SK-N-SH treated with all-trans-retinoic acid at 6 μM for 48 hours (cell line): ENCODE measurements at regions not wholly inside any gene's neighbourhood (a gene's known extent, or its start where the extent isn't known, plus 50 kb on each side); places are given as distances from the start of the nearest gene placed in this dataset.

Source experiments
- ATAC-seq: fragments of 200-7000 bp; cut with Tn5 transposase; 3 replicates; pipeline ENCODE4 v1.9.1; 2020; ENCODE audit warnings: mild to moderate bottlenecking, moderate library complexity
- ARNTL ChIP-seq: fragments of 450-650 bp; formaldehyde crosslinking; IDR thresholded peaks from 2 replicates; pipeline ENCODE4 v1.5.0; 2020; ENCODE audit warnings: low read depth, mild to moderate bottlenecking, moderate library complexity, borderline replicate concordance
- CREB5 ChIP-seq: fragments of 250-450 bp; sonication (Bioruptor Pico); IDR thresholded peaks from 2 replicates; pipeline ENCODE4 v1.5.1; 2020; ENCODE audit warnings: low read depth, mild to moderate bottlenecking, moderate library complexity
- CSDC2 ChIP-seq: fragments of 250-450 bp; sonication (Bioruptor Pico); IDR thresholded peaks from 2 replicates; pipeline ENCODE4 v1.5.0; 2020; ENCODE audit warnings: mild to moderate bottlenecking, moderate library complexity
- CSRNP3 ChIP-seq: fragments of 250-450 bp; sonication (Bioruptor Pico); IDR thresholded peaks from 2 replicates; pipeline ENCODE4 v1.5.1; 2021; ENCODE audit warnings: mild to moderate bottlenecking, moderate library complexity
- ESRRG ChIP-seq: fragments of 250-450 bp; sonication (Bioruptor Pico); IDR thresholded peaks from 2 replicates; pipeline ENCODE4 v1.6.1; 2021; ENCODE audit warnings: mild to moderate bottlenecking
- GLIS3 ChIP-seq: fragments of 250-450 bp; sonication (Bioruptor Pico); IDR thresholded peaks from 2 replicates; pipeline ENCODE4 v1.5.0; 2020; ENCODE audit warnings: mild to moderate bottlenecking, moderate library complexity
- ISL1 ChIP-seq: fragments of 250-450 bp; sonication (Bioruptor Pico); IDR thresholded peaks from 2 replicates; pipeline ENCODE4 v2.1.2; 2022; ENCODE audit warnings: mild to moderate bottlenecking, moderate library complexity
- OSR1 ChIP-seq: fragments of 250-450 bp; sonication (Bioruptor Pico); IDR thresholded peaks from 2 replicates; pipeline ENCODE4 v1.8.0; 2022; ENCODE audit warnings: moderate library complexity, mild to moderate bottlenecking, inconsistent platforms
- RARB ChIP-seq: fragments of 250-450 bp; sonication (Bioruptor Pico); IDR thresholded peaks from 2 replicates; pipeline ENCODE4 v1.8.0; 2021; ENCODE audit warnings: mild to moderate bottlenecking, moderate library complexity
- TCF4 ChIP-seq: fragments of 250-450 bp; sonication (Bioruptor Pico); IDR thresholded peaks from 2 replicates; pipeline ENCODE4 v1.8.0; 2021; ENCODE audit warnings: mild to moderate bottlenecking, moderate library complexity, borderline replicate concordance
- ZC3H10 ChIP-seq: fragments of 250-450 bp; sonication (Bioruptor Pico); IDR thresholded peaks from 2 replicates; pipeline ENCODE4 v1.5.1; 2021; ENCODE audit warnings: mild to moderate bottlenecking, moderate library complexity
- ZFP3 ChIP-seq: fragments of 250-450 bp; sonication (Bioruptor Pico); IDR thresholded peaks from 2 replicates; pipeline ENCODE4 v1.5.0; 2020; ENCODE audit warnings: mild to moderate bottlenecking, moderate library complexity
- ZNF565 ChIP-seq: fragments of 450-650 bp; formaldehyde crosslinking; conservative IDR thresholded peaks from 2 replicates; pipeline ENCODE4 v1.5.0; 2020; ENCODE audit warnings: low read depth, mild to moderate bottlenecking, moderate library complexity
- ZNF70 ChIP-seq: fragments of 450-650 bp; formaldehyde crosslinking; IDR thresholded peaks from 2 replicates; pipeline ENCODE4 v1.5.0; 2020; ENCODE audit warnings: mild to moderate bottlenecking, moderate library complexity
- ZNF8 ChIP-seq: fragments of 450-650 bp; formaldehyde crosslinking; IDR thresholded peaks from 2 replicates; pipeline ENCODE4 v1.5.0; 2020; ENCODE audit warnings: mild to moderate bottlenecking, moderate library complexity
- TF ChIP-seq, protein P1 (sequence below): fragments of 250-450 bp; sonication (Bioruptor Pico); IDR thresholded peaks from 2 replicates; pipeline ENCODE4 v1.8.0; 2021; ENCODE audit warnings: low read depth, mild to moderate bottlenecking, moderate library complexity, borderline replicate concordance
- TF ChIP-seq, protein P2 (sequence below): fragments of 250-450 bp; sonication (Bioruptor Pico); IDR thresholded peaks from 2 replicates; pipeline ENCODE4 v1.5.0; 2020; ENCODE audit warnings: mild to moderate bottlenecking, moderate library complexity
- TF ChIP-seq, protein P3 (sequence below): fragments of 250-450 bp; sonication (Bioruptor Pico); IDR thresholded peaks from 2 replicates; pipeline ENCODE4 v1.8.0; 2020; ENCODE audit warnings: mild to moderate bottlenecking, moderate library complexity, borderline replicate concordance

DNA sequence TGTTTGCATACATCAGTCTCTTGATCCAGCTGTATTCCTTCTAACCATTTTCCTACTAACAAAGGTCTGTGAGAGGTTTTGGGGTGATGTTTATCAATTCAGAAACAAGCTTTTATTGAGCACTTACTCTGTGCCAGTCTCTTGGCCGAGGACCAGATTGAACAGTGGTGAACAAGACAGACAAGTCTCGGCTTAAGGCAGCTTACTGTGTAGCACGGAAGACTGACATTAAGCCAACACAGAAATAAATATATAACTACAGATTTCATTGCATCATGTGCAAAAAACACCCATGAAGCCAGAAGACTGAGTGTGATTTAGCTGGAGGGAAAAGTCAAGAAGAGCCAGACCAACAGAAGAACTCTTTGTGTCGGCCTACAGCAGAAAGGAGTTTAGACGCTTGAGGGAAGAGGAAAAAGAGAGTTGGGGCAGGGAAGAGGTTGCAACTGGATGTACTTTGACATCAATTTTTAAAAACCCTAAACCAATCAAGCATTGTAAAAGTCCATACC, 549.6 kb upstream of the CITED2 start (continued):
- TF ChIP-seq, protein P1, sequence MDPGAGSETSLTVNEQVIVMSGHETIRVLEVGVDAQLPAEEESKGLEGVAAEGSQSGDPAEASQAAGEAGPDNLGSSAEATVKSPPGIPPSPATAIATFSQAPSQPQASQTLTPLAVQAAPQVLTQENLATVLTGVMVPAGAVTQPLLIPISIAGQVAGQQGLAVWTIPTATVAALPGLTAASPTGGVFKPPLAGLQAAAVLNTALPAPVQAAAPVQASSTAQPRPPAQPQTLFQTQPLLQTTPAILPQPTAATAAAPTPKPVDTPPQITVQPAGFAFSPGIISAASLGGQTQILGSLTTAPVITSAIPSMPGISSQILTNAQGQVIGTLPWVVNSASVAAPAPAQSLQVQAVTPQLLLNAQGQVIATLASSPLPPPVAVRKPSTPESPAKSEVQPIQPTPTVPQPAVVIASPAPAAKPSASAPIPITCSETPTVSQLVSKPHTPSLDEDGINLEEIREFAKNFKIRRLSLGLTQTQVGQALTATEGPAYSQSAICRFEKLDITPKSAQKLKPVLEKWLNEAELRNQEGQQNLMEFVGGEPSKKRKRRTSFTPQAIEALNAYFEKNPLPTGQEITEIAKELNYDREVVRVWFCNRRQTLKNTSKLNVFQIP (CRISPR knock-in tag), result no peak
- TF ChIP-seq, protein P2, sequence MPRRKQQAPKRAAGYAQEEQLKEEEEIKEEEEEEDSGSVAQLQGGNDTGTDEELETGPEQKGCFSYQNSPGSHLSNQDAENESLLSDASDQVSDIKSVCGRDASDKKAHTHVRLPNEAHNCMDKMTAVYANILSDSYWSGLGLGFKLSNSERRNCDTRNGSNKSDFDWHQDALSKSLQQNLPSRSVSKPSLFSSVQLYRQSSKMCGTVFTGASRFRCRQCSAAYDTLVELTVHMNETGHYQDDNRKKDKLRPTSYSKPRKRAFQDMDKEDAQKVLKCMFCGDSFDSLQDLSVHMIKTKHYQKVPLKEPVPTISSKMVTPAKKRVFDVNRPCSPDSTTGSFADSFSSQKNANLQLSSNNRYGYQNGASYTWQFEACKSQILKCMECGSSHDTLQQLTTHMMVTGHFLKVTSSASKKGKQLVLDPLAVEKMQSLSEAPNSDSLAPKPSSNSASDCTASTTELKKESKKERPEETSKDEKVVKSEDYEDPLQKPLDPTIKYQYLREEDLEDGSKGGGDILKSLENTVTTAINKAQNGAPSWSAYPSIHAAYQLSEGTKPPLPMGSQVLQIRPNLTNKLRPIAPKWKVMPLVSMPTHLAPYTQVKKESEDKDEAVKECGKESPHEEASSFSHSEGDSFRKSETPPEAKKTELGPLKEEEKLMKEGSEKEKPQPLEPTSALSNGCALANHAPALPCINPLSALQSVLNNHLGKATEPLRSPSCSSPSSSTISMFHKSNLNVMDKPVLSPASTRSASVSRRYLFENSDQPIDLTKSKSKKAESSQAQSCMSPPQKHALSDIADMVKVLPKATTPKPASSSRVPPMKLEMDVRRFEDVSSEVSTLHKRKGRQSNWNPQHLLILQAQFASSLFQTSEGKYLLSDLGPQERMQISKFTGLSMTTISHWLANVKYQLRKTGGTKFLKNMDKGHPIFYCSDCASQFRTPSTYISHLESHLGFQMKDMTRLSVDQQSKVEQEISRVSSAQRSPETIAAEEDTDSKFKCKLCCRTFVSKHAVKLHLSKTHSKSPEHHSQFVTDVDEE (CRISPR knock-in tag), result no peak
- TF ChIP-seq ZNF8 (no peak), ESRRG (CRISPR knock-in tag) (no peak)

GRCh38 chr6:139922236-139922635, 547.8 kb upstream of the CITED2 start:
- TF ChIP-seq, protein P3, sequence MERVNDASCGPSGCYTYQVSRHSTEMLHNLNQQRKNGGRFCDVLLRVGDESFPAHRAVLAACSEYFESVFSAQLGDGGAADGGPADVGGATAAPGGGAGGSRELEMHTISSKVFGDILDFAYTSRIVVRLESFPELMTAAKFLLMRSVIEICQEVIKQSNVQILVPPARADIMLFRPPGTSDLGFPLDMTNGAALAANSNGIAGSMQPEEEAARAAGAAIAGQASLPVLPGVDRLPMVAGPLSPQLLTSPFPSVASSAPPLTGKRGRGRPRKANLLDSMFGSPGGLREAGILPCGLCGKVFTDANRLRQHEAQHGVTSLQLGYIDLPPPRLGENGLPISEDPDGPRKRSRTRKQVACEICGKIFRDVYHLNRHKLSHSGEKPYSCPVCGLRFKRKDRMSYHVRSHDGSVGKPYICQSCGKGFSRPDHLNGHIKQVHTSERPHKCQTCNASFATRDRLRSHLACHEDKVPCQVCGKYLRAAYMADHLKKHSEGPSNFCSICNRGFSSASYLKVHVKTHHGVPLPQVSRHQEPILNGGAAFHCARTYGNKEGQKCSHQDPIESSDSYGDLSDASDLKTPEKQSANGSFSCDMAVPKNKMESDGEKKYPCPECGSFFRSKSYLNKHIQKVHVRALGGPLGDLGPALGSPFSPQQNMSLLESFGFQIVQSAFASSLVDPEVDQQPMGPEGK (CRISPR knock-in tag), result no peak
- TF ChIP-seq ISL1 (CRISPR knock-in tag), result no peak
- no peak for ATAC-seq

GRCh38 chr6:139920776-139921100, 546.3 kb upstream of the CITED2 start:
- TF ChIP-seq ZNF565, result no peak
- ATAC-seq, result no peak

GRCh38 chr6:139920027-139920775, 545.8 kb upstream of the CITED2 start:
- no peak for ATAC-seq
- TF ChIP-seq CREB5, result no peak
- no peak for TF ChIP-seq GLIS3
- TF ChIP-seq CSDC2 (CRISPR knock-in tag), result no peak
- TF ChIP-seq ZFP3 (CRISPR knock-in tag), result no peak
- no peak for TF ChIP-seq RARB (CRISPR knock-in tag)
- no peak for TF ChIP-seq OSR1 (CRISPR knock-in tag)
- TF ChIP-seq ESRRG (CRISPR knock-in tag), result no peak
- TF ChIP-seq ZNF565, result no peak
- TF ChIP-seq TCF4 (CRISPR knock-in tag), result no peak
- TF ChIP-seq, protein P3 (CRISPR knock-in tag), result no peak
- TF ChIP-seq CSRNP3 (CRISPR knock-in tag), result no peak
- no peak for TF ChIP-seq ARNTL
- no peak for TF ChIP-seq ZNF70 (CRISPR knock-in tag)
- TF ChIP-seq ISL1 (CRISPR knock-in tag), result no peak
- no peak for TF ChIP-seq ZC3H10
- TF ChIP-seq, protein P2 (CRISPR knock-in tag), result no peak
